GM12875 (cell line): ENCODE measurements at regions not wholly inside any gene's neighbourhood (a gene's known extent, or its start where the extent isn't known, plus 50 kb on each side); places are given as distances from the start of the nearest gene placed in this dataset.

Source experiments
- H3K4me3 ChIP-seq: one replicate; pipeline ENCODE4 v1.5.1; 2011; ENCODE audit warnings: low read depth, low read length, control low read depth
- CTCF ChIP-seq: IDR thresholded peaks from 2 replicates; pipeline ENCODE4 v1.5.1; 2011; ENCODE audit warnings: low read depth, mild to moderate bottlenecking, control low read depth, inconsistent platforms, low read length, moderate library complexity, borderline replicate concordance; ENCODE audit not compliant: insufficient read depth

DNA sequence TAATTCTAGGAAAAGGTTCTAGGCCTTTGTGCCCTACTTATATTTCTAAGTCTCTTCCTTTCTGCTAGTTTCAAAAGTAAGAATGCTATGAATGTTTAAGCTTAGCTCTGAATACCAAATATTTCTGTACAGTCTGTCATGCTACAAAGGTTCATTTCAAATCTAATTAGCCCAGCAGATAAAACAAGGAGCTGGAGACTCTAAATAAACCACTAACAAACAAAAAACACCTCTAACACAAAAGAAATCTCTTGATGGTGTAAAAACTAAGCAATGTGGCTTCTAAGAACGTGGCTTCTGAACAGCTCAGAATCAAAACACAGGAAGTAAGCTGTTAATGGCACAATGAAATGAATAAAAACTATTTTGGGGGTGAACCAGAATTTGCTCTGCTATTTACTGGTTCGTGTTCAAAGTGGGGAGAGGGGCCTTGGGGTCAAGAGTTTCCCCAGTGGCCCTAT, 198.3 kb downstream of the BCAS1 start:
- TF ChIP-seq CTCF, result no peak
- no peak overlapping the region for H3K4me3 ChIP-seq

DNA sequence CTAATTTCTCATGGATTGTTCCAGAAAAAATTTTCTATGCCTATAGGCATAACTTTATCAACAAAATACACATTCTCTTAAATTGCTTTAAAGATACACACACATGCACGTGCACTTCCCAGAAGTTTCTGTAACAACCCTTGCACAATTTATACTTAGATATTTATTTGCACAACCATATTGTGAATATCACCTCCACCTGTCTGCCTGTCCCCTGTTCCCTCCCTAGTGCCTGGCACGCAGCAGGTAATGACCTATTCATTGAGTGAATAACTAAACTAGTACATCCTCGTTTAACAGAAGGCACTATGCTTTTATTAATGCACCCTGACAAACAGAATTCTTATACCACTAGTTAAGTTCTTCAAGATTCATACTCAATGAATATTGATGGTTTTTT, 198.9 kb downstream of the BCAS1 start:
- TF ChIP-seq CTCF, result no peak
- no peak overlapping the region for H3K4me3 ChIP-seq

DNA sequence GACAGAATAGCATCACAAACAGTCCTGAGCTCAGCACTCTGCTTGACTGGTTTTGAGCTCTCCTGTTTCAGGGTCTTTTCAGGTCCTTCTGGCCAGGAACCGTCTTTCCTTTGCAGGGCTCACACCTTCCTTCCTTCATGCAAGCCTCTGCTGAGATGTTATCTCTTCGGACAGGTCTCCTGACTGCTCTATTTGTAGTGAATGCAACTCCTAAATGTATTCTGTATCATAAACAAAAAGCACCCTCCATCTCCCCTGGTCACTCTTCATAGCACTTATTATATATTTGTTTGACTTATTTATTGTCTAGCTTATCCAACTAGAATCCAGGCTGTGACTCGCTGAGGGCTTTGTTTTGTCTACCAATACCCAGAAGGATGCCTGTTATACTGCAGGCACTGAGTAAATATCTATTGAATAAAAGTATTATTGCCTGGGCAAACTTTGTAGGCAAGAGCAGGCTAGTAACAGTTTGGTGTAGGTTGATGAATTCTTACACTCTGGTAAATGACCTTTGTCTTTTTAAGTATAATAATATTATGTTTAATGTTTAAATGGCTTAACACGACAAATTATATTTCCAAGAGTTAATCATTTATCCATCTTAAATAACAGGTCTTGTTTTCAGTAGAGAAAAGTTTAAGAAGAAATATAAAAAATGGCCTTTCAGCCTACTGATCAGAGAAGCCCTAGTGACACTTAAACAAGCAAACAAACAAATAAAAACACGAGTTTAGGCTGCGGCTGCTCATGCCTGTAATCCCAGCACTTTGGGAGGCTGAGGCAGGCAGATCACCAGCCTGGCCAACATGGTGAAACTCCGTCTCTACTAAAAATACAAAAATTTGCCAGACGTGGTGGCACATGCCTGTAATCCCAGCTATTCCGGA, 199.7 kb downstream of the BCAS1 start:
- H3K4me3 ChIP-seq, result no peak overlapping the region
- TF ChIP-seq CTCF, result no peak

GRCh38 chr20:53869466-53870258, 200.7 kb downstream of the BCAS1 start:
- H3K4me3 ChIP-seq, result no peak overlapping the region

GRCh38 chr20:53867741-53868351, 202.5 kb downstream of the BCAS1 start:
- no peak overlapping the region for H3K4me3 ChIP-seq
- no peak for TF ChIP-seq CTCF

More at GRCh38 chr20:53869466-53870258, 200.7 kb downstream of the BCAS1 start:
- TF ChIP-seq CTCF, result peak; percentile 75

DNA sequence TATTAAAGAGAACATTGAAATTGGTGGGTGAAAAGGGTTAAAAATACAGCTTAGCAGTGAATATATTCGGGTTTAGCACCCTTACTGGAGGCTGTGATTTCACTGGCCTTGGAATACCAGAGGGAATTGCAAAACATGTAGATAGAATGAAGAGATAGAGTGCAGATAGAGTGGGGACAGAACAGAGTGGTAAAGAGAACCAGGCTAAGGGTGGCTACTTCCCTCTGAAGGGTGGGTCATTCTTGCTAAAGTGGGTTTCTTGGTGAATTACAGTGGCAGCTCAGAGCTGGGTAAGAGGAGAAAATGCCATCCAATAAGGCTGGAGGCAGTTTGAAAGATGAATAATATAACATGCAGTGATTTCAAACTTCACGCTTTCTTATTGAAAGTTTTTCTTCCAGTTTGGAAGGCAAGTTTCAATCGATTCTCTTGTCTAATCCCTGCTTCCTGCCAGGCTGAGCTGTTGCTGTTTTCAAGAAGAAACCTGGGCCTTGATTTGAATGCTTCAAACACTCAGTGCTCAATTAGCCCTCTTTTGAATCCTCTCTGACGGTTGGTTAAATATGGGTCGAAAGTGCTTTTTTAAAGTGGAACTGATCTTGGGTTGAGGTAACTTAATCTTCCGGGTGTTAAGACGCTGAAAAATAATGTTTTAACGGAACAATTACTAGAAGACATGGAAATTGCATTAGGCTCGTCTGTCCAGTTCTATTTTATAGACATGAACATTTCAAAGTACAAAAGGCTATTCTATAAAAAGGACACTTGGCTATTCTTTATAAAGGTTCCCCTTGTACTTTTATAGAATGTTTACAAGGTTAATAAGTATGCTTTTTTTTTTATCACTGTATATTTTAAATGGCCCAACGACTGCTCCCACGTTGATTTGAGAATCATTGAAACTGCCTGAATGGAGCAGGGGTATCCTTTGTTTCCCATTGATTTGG, 203.3 kb downstream of the BCAS1 start:
- H3K4me3 ChIP-seq, result no peak overlapping the region
- no peak for TF ChIP-seq CTCF
